DND-41 (cell line): ENCODE measurements at regions not wholly inside any gene's neighbourhood (a gene's known extent, or its start where the extent isn't known, plus 50 kb on each side); places are given as distances from the start of the nearest gene placed in this dataset.

ENCODE experiments used
- ATAC-seq: fragments of 200-7000 bp; cut with Tn5 transposase; 3 replicates; pipeline ENCODE4 v1.9.1; 2021; ENCODE audit warnings: low read depth; ENCODE audit not compliant: insufficient read depth
- DNase-seq: peaks from one replicate; pipeline ENCODE4 v3.0.0-alpha.2; 2020
- H2AFZ ChIP-seq: 2 replicates; pipeline ENCODE4 v1.6.0; 2012; ENCODE audit warnings: low read depth, low read length
- H3K27ac ChIP-seq: 2 replicates; pipeline ENCODE4 v1.5.1; 2012; ENCODE audit warnings: low read length, inconsistent platforms
- H3K27me3 ChIP-seq: fragments of 200-600 bp; sonication (generic); 2 replicates; pipeline ENCODE4 v1.6.0; 2012; ENCODE audit warnings: low read length, mild to moderate bottlenecking, inconsistent platforms; ENCODE audit not compliant: insufficient read depth, poor library complexity
- H3K36me3 ChIP-seq: 2 replicates; pipeline ENCODE4 v1.5.1; 2012; ENCODE audit warnings: low read length, inconsistent platforms; ENCODE audit not compliant: insufficient read depth
- H3K4me1 ChIP-seq: 2 replicates; pipeline ENCODE4 v1.5.1; 2012; ENCODE audit warnings: mild to moderate bottlenecking, low read length; ENCODE audit not compliant: insufficient read depth
- H3K4me2 ChIP-seq: 2 replicates; pipeline ENCODE4 v1.6.0; 2012; ENCODE audit warnings: mild to moderate bottlenecking, moderate library complexity, low read length, inconsistent platforms; ENCODE audit not compliant: insufficient read depth
- H3K4me3 ChIP-seq, 2 experiments: fragments of 200-600 bp in 1 of 2; shearing (Covaris generic) in 1 of 2; 2 replicates each; pipeline ENCODE4 v1.5.1; 2012 to 2016; ENCODE audit warnings: inconsistent platforms in 2 of 2, low read length in 2 of 2, mild to moderate bottlenecking in 2 of 2, low read depth in 1 of 2, moderate library complexity in 1 of 2
- H3K79me2 ChIP-seq: 2 replicates; pipeline ENCODE4 v1.6.0; 2012; ENCODE audit warnings: low read length, inconsistent platforms; ENCODE audit not compliant: insufficient read depth
- H3K9ac ChIP-seq: 2 replicates; pipeline ENCODE4 v1.6.0; 2012; ENCODE audit warnings: low read depth, mild to moderate bottlenecking, inconsistent platforms, low read length, moderate library complexity
- H3K9me3 ChIP-seq: 2 replicates; pipeline ENCODE4 v1.5.1; 2012; ENCODE audit warnings: low read length, moderate library complexity, mild to moderate bottlenecking, inconsistent platforms; ENCODE audit not compliant: insufficient read depth, severe bottlenecking
- H4K20me1 ChIP-seq: 2 replicates; pipeline ENCODE4 v1.6.0; 2012; ENCODE audit warnings: low read length; ENCODE audit not compliant: insufficient read depth
- CTCF ChIP-seq: IDR thresholded peaks from 2 replicates; pipeline ENCODE4 v1.5.1; 2012; ENCODE audit warnings: borderline replicate concordance, low read length, moderate library complexity, mild to moderate bottlenecking; ENCODE audit not compliant: poor library complexity, severe bottlenecking; ENCODE audit errors: extremely low read depth
- EZH2 ChIP-seq: IDR thresholded peaks from 3 replicates; pipeline ENCODE4 v1.6.1; 2012; ENCODE audit warnings: borderline replicate concordance, low read depth, mild to moderate bottlenecking, moderate library complexity, low read length, inconsistent platforms; ENCODE audit not compliant: severe bottlenecking

DNA sequence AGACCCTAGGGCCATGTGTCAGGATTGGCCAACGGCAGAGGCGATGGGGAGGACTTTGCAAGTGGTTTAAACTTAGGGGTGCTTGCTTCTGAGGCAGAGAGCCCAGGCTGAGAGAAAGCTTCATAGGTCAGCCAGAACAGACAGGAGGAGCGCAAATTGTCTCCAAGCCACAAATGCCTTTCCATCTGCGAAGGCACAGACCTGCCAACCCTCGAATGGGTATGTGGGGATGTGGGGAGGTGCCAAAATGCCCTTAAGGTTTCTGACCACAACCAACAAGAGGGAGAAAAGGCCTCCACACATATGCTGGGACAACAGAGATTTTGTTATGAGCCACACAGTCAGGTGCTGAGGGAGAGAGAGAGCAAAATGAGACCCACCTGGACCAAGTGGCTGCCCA is 283.6 kb downstream of the CYP26B1 start:
- Histone ChIP-seq H3K27me3 (no peaks in the 10 kb centered on the region), H4K20me1 (no peaks in the 10 kb centered on the region), H3K4me1 (no peaks in the 10 kb centered on the region), H3K4me3 (no peak overlapping the region), H3K36me3 (no peaks in the 10 kb centered on the region), H3K27ac (no peak overlapping the region), H3K9me3 (no peaks in the 10 kb centered on the region), H3K79me2 (no peaks in the 10 kb centered on the region), H3K4me2 (no peak overlapping the region), H3K9ac (no peak overlapping the region), H2AFZ (no peak overlapping the region)
- ATAC-seq: no peak
- no peak for DNase-seq
- TF ChIP-seq EZH2 (no peak), CTCF (no peak)

GRCh38 chr2:71863396-71863795 is 284.3 kb downstream of the CYP26B1 start:
- no peak for DNase-seq
- Histone ChIP-seq H3K27me3 (no peaks in the 10 kb centered on the region), H3K4me1 (no peaks in the 10 kb centered on the region), H3K9me3 (no peaks in the 10 kb centered on the region), H3K9ac (no peak overlapping the region), H3K4me3 (no peak overlapping the region), H2AFZ (no peak overlapping the region), H3K79me2 (no peaks in the 10 kb centered on the region), H3K4me2 (no peak overlapping the region), H4K20me1 (no peaks in the 10 kb centered on the region), H3K36me3 (no peaks in the 10 kb centered on the region), H3K27ac (no peak overlapping the region)
- no peak for ATAC-seq
- TF ChIP-seq EZH2 (no peak), CTCF (no peak)

GRCh38 chr2:71862921-71863320 is 284.7 kb downstream of the CYP26B1 start:
- no peaks in the 10 kb centered on the region for H4K20me1 ChIP-seq
- no peak for TF ChIP-seq CTCF
- TF ChIP-seq EZH2: no peak
- ATAC-seq (no peak), DNase-seq (no peak)
- H3K9me3 ChIP-seq: no peaks in the 10 kb centered on the region
- H3K4me1 ChIP-seq: no peaks in the 10 kb centered on the region
- H2AFZ ChIP-seq: no peak overlapping the region
- no peaks in the 10 kb centered on the region for H3K36me3 ChIP-seq
- no peak overlapping the region for H3K27ac ChIP-seq
- H3K4me2 ChIP-seq: no peak overlapping the region
- no peaks in the 10 kb centered on the region for H3K79me2 ChIP-seq
- no peak overlapping the region for H3K4me3 ChIP-seq
- no peaks in the 10 kb centered on the region for H3K27me3 ChIP-seq
- H3K9ac ChIP-seq: no peak overlapping the region
